ENCODE measurements at regions not wholly inside any gene's neighbourhood (a gene's known extent, or its start where the extent isn't known, plus 50 kb on each side); places are given as distances from the start of the nearest gene placed in this dataset.

DNA sequence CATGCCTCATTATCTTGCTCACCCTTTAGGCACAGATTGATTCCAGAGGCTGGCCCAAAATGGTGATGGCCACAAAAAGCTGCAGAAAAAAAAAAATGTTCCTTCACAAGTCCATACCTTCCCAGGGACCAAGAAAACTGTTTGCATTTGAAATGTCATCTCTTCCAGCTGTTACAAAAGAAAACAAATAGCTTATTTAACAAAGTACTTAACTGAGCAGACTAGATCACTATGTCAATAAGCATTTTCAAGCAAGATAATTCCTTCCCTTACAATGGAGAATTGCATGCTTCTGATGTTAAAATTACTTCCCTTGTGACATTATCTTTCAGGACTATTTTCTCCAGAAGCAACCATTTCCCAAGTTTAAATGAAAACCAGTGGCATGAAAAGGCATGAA is 377.9 kb upstream of the KITLG start:
- Histone ChIP-seq H2AFZ (ENCODE audit: control insufficient read depth, low read length) (no peak overlapping the region), H3K36me3 (ENCODE audit: control insufficient read depth in 2 of 2, extremely low read depth in 1 of 2, insufficient read depth in 2 of 2, low read length in 2 of 2) (no peaks in the 10 kb centered on the region), H3K79me2 (ENCODE audit: control insufficient read depth, insufficient read depth, low read length) (no peaks in the 10 kb centered on the region), H3K9me1 (ENCODE audit: control insufficient read depth, extremely low read depth, insufficient read depth, low read length) (no peaks in the 10 kb centered on the region), H3K27ac (ENCODE audit: control insufficient read depth, insufficient read depth, low read length) (no peak overlapping the region), H3K4me1 (ENCODE audit: control insufficient read depth, extremely low read depth, insufficient read depth, low read length) (peaks cover 3% of the 10 kb centered on the region), H3K4me3 (ENCODE audit: control insufficient read depth in 2 of 3, extremely low read depth in 1 of 3, insufficient read depth in 2 of 3, low read depth in 1 of 3, low read length in 3 of 3) (no peak overlapping the region), H4K20me1 (ENCODE audit: control insufficient read depth, extremely low read depth, insufficient read depth, low read length) (no peaks in the 10 kb centered on the region), H3K9ac (ENCODE audit: control insufficient read depth, extremely low read depth, insufficient read depth, low read length) (no peak overlapping the region), H3K9me3 (ENCODE audit: control insufficient read depth, low read depth, low read length) (no peaks in the 10 kb centered on the region), H3K4me2 (ENCODE audit: control insufficient read depth, extremely low read depth, insufficient read depth, low read depth, low read length) (no peak overlapping the region), H3K27me3 (ENCODE audit: control insufficient read depth, extremely low read depth, insufficient read depth, low read length) (no peaks in the 10 kb centered on the region)
- no peak for FAIRE-seq
- dilution Hi-C loops (cut with MboI; ENCODE audit: extremely low pct_ligation_motif_present, low sequenced_read_pairs), result no loop called here
- no peak for DNase-seq (ENCODE audit: low read depth, low spot score)
- no peak for TF ChIP-seq EZH2 (IDR thresholded peaks at IDR 0.05; ENCODE audit: low read length)
- TF ChIP-seq, protein P1, sequence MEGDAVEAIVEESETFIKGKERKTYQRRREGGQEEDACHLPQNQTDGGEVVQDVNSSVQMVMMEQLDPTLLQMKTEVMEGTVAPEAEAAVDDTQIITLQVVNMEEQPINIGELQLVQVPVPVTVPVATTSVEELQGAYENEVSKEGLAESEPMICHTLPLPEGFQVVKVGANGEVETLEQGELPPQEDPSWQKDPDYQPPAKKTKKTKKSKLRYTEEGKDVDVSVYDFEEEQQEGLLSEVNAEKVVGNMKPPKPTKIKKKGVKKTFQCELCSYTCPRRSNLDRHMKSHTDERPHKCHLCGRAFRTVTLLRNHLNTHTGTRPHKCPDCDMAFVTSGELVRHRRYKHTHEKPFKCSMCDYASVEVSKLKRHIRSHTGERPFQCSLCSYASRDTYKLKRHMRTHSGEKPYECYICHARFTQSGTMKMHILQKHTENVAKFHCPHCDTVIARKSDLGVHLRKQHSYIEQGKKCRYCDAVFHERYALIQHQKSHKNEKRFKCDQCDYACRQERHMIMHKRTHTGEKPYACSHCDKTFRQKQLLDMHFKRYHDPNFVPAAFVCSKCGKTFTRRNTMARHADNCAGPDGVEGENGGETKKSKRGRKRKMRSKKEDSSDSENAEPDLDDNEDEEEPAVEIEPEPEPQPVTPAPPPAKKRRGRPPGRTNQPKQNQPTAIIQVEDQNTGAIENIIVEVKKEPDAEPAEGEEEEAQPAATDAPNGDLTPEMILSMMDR (optimal IDR thresholded peaks at IDR 0.05 in 1 of 3, IDR thresholded peaks at IDR 0.05 in 1 of 3, conservative IDR thresholded peaks at IDR 0.05 in 1 of 3; ENCODE audit: extremely low read depth in 1 of 3, insufficient read depth in 2 of 3, low read length in 3 of 3), result no peak

DNA sequence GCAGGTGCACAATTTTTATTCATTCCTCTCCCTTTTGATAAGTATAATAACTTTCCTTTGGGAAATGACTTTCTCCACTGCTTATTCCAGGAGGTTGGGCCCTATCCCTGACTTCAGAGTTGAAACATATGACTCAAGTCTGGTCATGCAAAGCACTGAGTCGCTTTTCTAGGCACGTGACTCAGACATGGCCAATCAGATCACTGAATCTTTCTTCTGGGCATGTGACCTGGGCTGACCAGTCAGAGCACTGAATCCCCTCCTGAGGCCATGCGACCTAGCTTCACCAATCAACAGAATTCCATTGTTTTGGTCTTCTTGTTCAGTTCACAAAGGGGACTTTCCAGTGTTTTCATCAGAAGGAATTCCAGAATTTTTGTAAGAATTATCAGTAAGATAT is 377.1 kb upstream of the KITLG start:
- no peak for FAIRE-seq

More for the DNA sequence above, 377.1 kb upstream of the KITLG start:
- no peaks in the 10 kb centered on the region for H3K79me2 ChIP-seq (ENCODE audit: control insufficient read depth, insufficient read depth, low read length)
- H3K9me3 ChIP-seq (ENCODE audit: control insufficient read depth, low read depth, low read length), result no peaks in the 10 kb centered on the region
- H3K9ac ChIP-seq (ENCODE audit: control insufficient read depth, extremely low read depth, insufficient read depth, low read length), result no peak overlapping the region
- H3K4me3 ChIP-seq (ENCODE audit: control insufficient read depth in 2 of 3, extremely low read depth in 1 of 3, insufficient read depth in 2 of 3, low read depth in 1 of 3, low read length in 3 of 3), result no peak overlapping the region
- TF ChIP-seq, protein P1 (optimal IDR thresholded peaks at IDR 0.05 in 1 of 3, IDR thresholded peaks at IDR 0.05 in 1 of 3, conservative IDR thresholded peaks at IDR 0.05 in 1 of 3; ENCODE audit: extremely low read depth in 1 of 3, insufficient read depth in 2 of 3, low read length in 3 of 3), result no peak
- TF ChIP-seq EZH2 (IDR thresholded peaks at IDR 0.05; ENCODE audit: low read length), result no peak
- dilution Hi-C loops (cut with MboI; ENCODE audit: extremely low pct_ligation_motif_present, low sequenced_read_pairs), result no loop called here
- H3K36me3 ChIP-seq (ENCODE audit: control insufficient read depth in 2 of 2, extremely low read depth in 1 of 2, insufficient read depth in 2 of 2, low read length in 2 of 2), result no peaks in the 10 kb centered on the region
- no peaks in the 10 kb centered on the region for H3K27me3 ChIP-seq (ENCODE audit: control insufficient read depth, extremely low read depth, insufficient read depth, low read length)
- no peak for DNase-seq (ENCODE audit: low read depth, low spot score)
- no peak overlapping the region for H3K4me2 ChIP-seq (ENCODE audit: control insufficient read depth, extremely low read depth, insufficient read depth, low read depth, low read length)
- H3K4me1 ChIP-seq (ENCODE audit: control insufficient read depth, extremely low read depth, insufficient read depth, low read length), result peaks cover 3% of the 10 kb centered on the region
- H3K9me1 ChIP-seq (ENCODE audit: control insufficient read depth, extremely low read depth, insufficient read depth, low read length), result no peaks in the 10 kb centered on the region
- H2AFZ ChIP-seq (ENCODE audit: control insufficient read depth, low read length), result no peak overlapping the region
- H4K20me1 ChIP-seq (ENCODE audit: control insufficient read depth, extremely low read depth, insufficient read depth, low read length), result no peaks in the 10 kb centered on the region
- H3K27ac ChIP-seq (ENCODE audit: control insufficient read depth, insufficient read depth, low read length), result no peak overlapping the region
